Subcutaneous abdominal adipose tissue (tissue), 5 donors: ENCODE measurements at regions not wholly inside any gene's neighbourhood (a gene's known extent, or its start where the extent isn't known, plus 50 kb on each side); places are given as distances from the start of the nearest gene placed in this dataset.
"Not testable (repeated sequence)": the region's sequence is repeated elsewhere in the genome, so short reads cannot be mapped to it uniquely, and the experiment has no call there.

Source experiments
- H3K27ac ChIP-seq: one replicate; pipeline ENCODE4 v1.7.0; 2013; ENCODE audit warnings: low read depth, mild to moderate bottlenecking, inconsistent platforms, low read length, moderate library complexity
- H3K27me3 ChIP-seq, 5 donors: one replicate each; pipeline ENCODE4 v1.7.0; 2013; ENCODE audit warnings: low read length in 5 of 5, inconsistent platforms in 1 of 5; ENCODE audit not compliant: control insufficient read depth in 5 of 5, insufficient read depth in 4 of 5
- H3K36me3 ChIP-seq, 5 donors: one replicate each; pipeline ENCODE4 v1.7.0; 2013; ENCODE audit warnings: low read length in 5 of 5; ENCODE audit not compliant: control insufficient read depth in 5 of 5, insufficient read depth in 5 of 5
- H3K4me1 ChIP-seq, 5 donors: one replicate each; pipeline ENCODE4 v1.7.0; 2013; ENCODE audit warnings: low read length in 5 of 5, mild to moderate bottlenecking in 3 of 5, moderate library complexity in 1 of 5; ENCODE audit not compliant: control insufficient read depth in 5 of 5, insufficient read depth in 5 of 5
- H3K4me3 ChIP-seq, 5 donors: one replicate each; pipeline ENCODE4 v1.7.0; 2013; ENCODE audit warnings: low read length in 5 of 5, low read depth in 1 of 5
- H3K9ac ChIP-seq, 5 donors: one replicate each; pipeline ENCODE4 v1.7.0; 2013; ENCODE audit warnings: low read length in 5 of 5, mild to moderate bottlenecking in 4 of 5, moderate library complexity in 3 of 5
- H3K9me3 ChIP-seq, 5 donors: one replicate each; pipeline ENCODE4 v1.7.0; 2013; ENCODE audit warnings: low read length in 5 of 5; ENCODE audit not compliant: control insufficient read depth in 5 of 5
- donor health status: healthy.
- donor health status: healthy.
- donor health status: healthy.
- donor health status: healthy.
- donor health status: healthy.

DNA sequence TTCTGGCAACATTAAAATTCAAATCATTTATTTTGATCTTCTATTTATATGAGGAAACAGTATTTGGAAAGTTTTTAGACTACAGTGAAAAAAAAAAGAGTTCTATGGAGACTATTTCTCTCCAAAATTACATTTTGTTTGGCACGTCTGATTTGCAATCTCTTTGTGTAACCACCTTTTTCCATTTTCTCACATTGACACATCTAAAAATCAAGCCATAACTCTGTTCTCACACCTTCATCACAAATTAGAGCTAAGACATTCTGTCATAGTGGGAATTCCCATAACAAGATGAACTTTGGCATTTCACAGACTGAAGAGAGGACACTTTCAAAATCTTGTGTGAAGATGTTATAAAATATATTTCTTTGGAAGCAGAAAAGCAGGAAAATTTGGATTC is 468.9 kb downstream of the GRIA2 start:
- no peaks in the 10 kb centered on the region for H3K4me1 ChIP-seq
- H3K9me3 ChIP-seq: peaks cover 0 to 3% (median 0%) of the 10 kb centered on the region in 5 donors
- H3K36me3 ChIP-seq: no peaks in the 10 kb centered on the region
- H3K9ac ChIP-seq: no peak overlapping the region
- H3K27me3 ChIP-seq: no peaks in the 10 kb centered on the region
- H3K27ac ChIP-seq: no peak overlapping the region
- no peak overlapping the region for H3K4me3 ChIP-seq

DNA sequence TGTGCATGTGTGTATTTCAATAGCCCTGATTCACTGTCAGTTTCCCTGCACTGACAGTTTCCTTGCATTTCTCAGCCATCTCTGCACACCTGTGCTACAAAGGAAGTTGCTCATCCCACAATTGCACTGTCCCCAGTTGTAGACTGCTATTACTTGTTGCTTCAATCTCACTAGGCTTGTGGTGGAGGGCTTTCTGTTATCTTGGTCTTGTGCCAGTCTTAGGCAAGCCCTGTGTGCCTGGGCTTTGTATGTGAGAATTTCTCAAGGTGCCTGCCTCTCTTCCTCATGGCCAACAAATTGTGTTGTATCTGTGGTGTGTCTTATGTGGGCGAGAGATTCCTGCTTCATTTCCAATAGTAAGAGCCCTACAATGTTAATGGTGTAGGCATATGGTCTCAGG is 467.4 kb downstream of the GRIA2 start:
- Histone ChIP-seq H3K4me3 (no peak overlapping the region), H3K9me3 (peaks cover 0 to 3% (median 0%) of the 10 kb centered on the region in 5 donors), H3K9ac (no peak overlapping the region), H3K27me3 (no peaks in the 10 kb centered on the region), H3K36me3 (no peaks in the 10 kb centered on the region), H3K27ac (no peak overlapping the region), H3K4me1 (no peaks in the 10 kb centered on the region)

DNA sequence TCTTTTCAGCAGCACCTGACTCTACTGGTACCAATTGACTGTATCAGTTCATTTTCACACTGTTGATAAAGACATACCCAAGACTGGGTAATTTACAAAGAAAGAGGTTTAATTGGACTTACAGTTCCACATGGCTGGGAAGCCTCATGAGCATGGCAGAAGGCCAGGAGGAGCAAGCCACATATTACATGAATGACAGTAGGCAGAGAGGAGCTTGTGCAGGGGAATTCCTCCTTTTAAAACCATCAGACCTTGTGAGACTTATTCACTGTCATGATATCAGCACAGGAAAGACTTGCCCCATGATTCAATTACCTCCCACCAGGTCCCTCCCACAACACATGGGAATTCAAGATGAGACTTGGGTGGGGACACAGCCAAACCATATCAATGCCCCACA is 458.8 kb downstream of the GRIA2 start:
- not testable (repeated sequence) for H3K27ac ChIP-seq, H3K9ac ChIP-seq, H3K9me3 ChIP-seq, H3K4me1 ChIP-seq, H3K4me3 ChIP-seq, H3K36me3 ChIP-seq, H3K27me3 ChIP-seq

DNA sequence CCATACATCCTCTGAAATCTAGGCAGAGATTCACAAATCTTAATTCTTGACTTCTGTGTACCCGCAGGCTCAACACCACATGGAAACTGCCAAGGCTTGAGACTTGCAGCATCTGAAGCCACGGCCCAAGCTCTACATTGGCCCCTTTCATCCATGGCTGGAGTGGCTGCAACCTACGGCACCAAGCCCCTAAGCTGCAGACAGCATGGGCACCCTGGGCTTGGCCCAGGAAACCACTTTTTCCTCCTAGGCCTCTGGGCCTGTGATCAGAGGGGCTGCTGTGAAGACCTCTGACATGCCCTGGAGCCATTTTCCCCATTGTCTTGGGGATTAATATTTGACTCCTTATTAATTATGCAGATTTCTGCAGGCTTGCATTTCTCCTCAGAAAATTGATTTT is 457.9 kb downstream of the GRIA2 start:
- no peak overlapping the region for H3K4me3 ChIP-seq
- H3K27me3 ChIP-seq: no peaks in the 10 kb centered on the region
- peaks cover 0 to 8% (median 0%) of the 10 kb centered on the region in 5 donors for H3K4me1 ChIP-seq
- H3K9ac ChIP-seq: no peak overlapping the region
- peaks cover 0 to 5% (median 0%) of the 10 kb centered on the region in 5 donors for H3K9me3 ChIP-seq
- no peak overlapping the region for H3K27ac ChIP-seq
- no peaks in the 10 kb centered on the region for H3K36me3 ChIP-seq

DNA sequence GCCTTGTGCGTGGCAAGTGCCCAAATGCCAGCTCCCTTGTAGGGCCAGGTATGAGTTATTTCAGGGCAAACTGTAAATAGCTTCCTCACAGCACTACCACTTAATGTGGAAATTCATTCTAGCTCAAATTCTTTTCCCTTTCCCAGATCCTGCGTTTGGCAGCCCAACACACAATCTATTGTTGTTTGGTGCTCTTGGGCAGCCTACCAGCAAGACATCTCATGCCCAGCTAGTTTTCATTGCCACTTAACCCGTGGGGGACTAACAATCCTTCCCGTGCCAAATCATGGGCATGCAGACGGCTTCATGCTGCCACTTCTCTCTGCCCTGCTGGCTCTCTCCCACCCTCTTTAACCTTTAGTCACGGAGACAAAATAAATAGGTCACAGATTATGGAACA is 454.2 kb downstream of the GRIA2 start:
- Histone ChIP-seq H3K9me3 (peaks cover 0 to 9% (median 0%) of the 10 kb centered on the region in 5 donors), H3K4me1 (peaks cover 0 to 8% (median 0%) of the 10 kb centered on the region in 5 donors), H3K36me3 (no peaks in the 10 kb centered on the region), H3K27me3 (no peaks in the 10 kb centered on the region), H3K9ac (no peak overlapping the region), H3K27ac (no peak overlapping the region), H3K4me3 (no peak overlapping the region)

DNA sequence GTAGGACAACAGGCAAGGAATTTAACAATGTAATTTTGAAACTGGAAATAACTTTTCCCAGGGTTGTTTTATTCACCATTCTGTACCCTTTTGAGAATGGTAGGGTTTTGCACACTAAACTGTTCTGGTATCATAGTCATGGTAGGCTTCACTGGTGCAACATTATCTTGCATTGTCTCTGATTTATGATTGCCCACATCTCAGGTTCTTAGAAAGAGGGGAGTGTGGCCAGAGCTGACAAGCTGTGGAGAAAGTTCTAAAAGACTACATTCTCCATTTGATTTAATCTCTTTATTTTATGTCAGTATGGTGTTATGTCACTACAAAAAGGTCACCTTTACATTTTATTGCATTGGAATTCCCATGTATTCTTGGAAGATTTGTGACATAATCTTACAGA is 447.3 kb downstream of the GRIA2 start:
- Histone ChIP-seq H3K27me3 (no peaks in the 10 kb centered on the region), H3K9me3 (peaks cover 0 to 4% (median 0%) of the 10 kb centered on the region in 5 donors), H3K27ac (no peak overlapping the region), H3K4me3 (no peak overlapping the region), H3K36me3 (no peaks in the 10 kb centered on the region), H3K4me1 (no peaks in the 10 kb centered on the region), H3K9ac (no peak overlapping the region)

DNA sequence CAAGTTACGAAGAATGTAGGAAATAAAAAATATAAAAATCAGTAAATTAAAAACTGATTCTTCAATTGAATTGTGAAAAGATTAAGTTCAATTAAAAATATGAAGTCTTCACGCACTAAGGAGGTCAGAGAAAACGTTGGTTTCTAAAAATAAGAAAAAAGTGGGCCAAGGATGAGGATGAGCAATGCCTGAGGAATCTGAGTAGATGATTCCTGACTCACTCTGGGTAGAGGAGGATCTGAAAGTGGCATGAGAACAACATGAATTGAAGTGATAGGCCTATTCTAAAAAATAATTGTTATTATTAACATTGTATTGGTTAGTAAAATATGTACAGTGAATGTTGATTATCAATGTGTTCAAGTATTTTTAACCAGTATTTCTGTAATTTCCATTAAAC is 444.2 kb downstream of the GRIA2 start:
- H3K4me1 ChIP-seq: no peaks in the 10 kb centered on the region
- H3K27ac ChIP-seq: no peak overlapping the region
- no peaks in the 10 kb centered on the region for H3K27me3 ChIP-seq
- H3K9me3 ChIP-seq: no peaks in the 10 kb centered on the region
- no peak overlapping the region for H3K4me3 ChIP-seq
- H3K36me3 ChIP-seq: no peaks in the 10 kb centered on the region
- no peak overlapping the region for H3K9ac ChIP-seq

DNA sequence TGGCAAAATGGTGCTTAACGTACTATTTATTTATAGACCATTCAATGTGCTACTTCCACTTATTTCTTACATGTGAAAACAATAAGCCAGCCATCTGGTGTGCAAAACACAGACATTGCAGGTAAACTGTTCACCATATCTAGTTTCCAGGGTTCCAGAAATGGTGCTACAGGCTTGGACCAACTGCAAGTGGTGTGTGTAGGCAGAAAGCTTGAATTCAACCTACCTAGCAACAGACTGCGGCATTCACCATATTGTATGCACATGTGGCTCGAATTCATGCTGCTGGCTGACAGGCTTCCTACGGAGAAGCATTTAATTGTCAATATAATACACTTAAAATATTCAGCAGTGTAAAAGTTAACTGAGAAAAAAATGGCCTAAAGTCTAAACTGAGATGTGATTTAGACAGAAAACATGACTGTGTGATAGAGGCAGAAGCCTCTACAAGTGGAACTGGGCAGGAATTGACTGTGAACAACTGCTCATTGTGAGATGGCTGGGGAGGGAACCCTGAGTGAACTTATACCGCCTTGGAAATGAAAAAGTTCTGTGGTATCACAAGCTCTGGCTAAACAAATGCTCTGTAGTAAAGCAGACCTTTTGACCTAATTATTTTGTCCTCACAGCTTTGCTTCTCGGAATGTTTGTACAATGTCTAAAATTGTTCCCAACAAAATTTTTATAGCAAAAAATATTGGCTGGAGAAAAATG is 434.7 kb downstream of the GRIA2 start:
- Histone ChIP-seq H3K27ac (no peak overlapping the region), H3K36me3 (no peaks in the 10 kb centered on the region), H3K9ac (no peak overlapping the region), H3K4me3 (no peak overlapping the region), H3K27me3 (no peaks in the 10 kb centered on the region), H3K9me3 (no peaks in the 10 kb centered on the region), H3K4me1 (peaks cover 0 to 14% (median 6%) of the 10 kb centered on the region in 5 donors)

DNA sequence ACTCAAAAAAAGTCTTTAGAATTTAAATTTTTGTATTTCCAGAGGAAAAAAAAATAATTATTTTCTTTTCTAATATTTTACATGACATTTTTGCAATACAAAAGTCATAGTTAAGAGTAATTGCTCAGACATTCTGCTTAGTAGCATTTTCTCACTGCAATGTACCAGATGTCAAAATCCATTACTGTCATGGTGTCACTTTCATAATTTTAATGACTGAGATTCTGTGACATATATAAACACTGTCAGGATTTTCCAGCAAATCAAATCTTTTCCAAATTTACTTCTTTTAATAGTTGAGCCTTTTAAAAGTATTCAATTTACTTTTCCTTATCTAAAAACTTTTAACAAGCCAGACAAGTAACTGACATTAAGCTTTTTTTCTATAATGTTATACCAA is 422.7 kb downstream of the GRIA2 start:
- Histone ChIP-seq H3K27ac (no peak overlapping the region), H3K9me3 (peaks cover 0 to 13% (median 2%) of the 10 kb centered on the region in 5 donors), H3K4me1 (no peaks in the 10 kb centered on the region), H3K36me3 (no peaks in the 10 kb centered on the region), H3K9ac (no peak overlapping the region), H3K27me3 (no peaks in the 10 kb centered on the region), H3K4me3 (no peak overlapping the region)

DNA sequence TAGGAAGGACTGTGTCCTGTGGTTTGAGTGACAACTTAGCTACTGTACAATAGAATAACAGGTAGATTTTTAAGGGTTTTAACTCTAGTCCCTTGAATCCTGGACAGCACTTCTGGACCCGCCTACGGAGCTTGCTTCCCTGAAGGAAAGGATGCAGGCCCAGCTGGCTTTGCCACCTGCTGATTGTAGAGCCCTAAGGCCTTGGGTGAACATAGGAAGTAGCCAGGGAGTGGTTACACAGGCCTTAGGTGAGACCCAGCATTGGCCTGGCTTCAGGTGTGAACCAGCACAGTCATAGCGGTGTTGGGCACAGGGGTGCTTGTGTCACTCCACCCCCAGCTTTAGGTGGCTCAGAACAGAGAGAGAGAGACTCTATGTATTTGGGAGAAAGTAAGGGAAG is 413.5 kb downstream of the GRIA2 start:
- Histone ChIP-seq H3K27me3 (no peaks in the 10 kb centered on the region), H3K4me1 (no peaks in the 10 kb centered on the region), H3K27ac (no peak overlapping the region), H3K36me3 (no peaks in the 10 kb centered on the region), H3K9ac (no peak overlapping the region), H3K4me3 (no peak overlapping the region), H3K9me3 (peaks cover 0 to 4% (median 2%) of the 10 kb centered on the region in 5 donors)
